Lung (tissue), 11 donors: ENCODE measurements at regions not wholly inside any gene's neighbourhood (a gene's known extent, or its start where the extent isn't known, plus 50 kb on each side); places are given as distances from the start of the nearest gene placed in this dataset.

Experiments used
- ATAC-seq: fragments of 200-7000 bp; cut with Tn5 transposase; one replicate; pipeline ENCODE4 v1.9.1; 2020; ENCODE audit warnings: moderate number of reproducible peaks; ENCODE audit not compliant: insufficient read depth, low FRiP score
- DNase-seq, 3 donors: peaks; one replicate each; pipeline ENCODE4 v3.0.0-alpha.2; 2013 to 2017
- H3K27ac ChIP-seq, 2 donors: one replicate each; pipeline ENCODE4 v1.5.1; 2013; ENCODE audit warnings: mild to moderate bottlenecking in 2 of 2, moderate library complexity in 2 of 2, control low read depth in 1 of 2, inconsistent platforms in 1 of 2, low read depth in 1 of 2, low read length in 1 of 2
- H3K27me3 ChIP-seq, 3 donors: one replicate each; pipeline ENCODE4 v1.5.1; 2013; ENCODE audit warnings: low read length in 2 of 3; ENCODE audit not compliant: control insufficient read depth in 3 of 3, insufficient read depth in 3 of 3
- H3K36me3 ChIP-seq, 4 donors: one replicate each; pipeline ENCODE4 v1.5.1; 2013; ENCODE audit warnings: low read length in 4 of 4, mild to moderate bottlenecking in 1 of 4, moderate library complexity in 1 of 4; ENCODE audit not compliant: control insufficient read depth in 4 of 4, insufficient read depth in 4 of 4
- H3K4me1 ChIP-seq, 5 donors: one replicate each; pipeline ENCODE4 v1.5.1; 2013; ENCODE audit warnings: low read length in 5 of 5, mild to moderate bottlenecking in 2 of 5, moderate library complexity in 1 of 5; ENCODE audit not compliant: control insufficient read depth in 5 of 5, insufficient read depth in 5 of 5
- H3K4me3 ChIP-seq: one replicate; pipeline ENCODE4 v1.5.1; 2013; ENCODE audit warnings: mild to moderate bottlenecking, control low read depth, moderate library complexity
- H3K9ac ChIP-seq, 2 donors: one replicate each; pipeline ENCODE4 v1.5.1; 2013; ENCODE audit warnings: low read length in 2 of 2, control low read depth in 1 of 2; ENCODE audit not compliant: insufficient read depth in 1 of 2
- H3K9me3 ChIP-seq, 4 donors: one replicate each; pipeline ENCODE4 v1.5.1; 2013; ENCODE audit warnings: low read length in 3 of 4, mild to moderate bottlenecking in 1 of 4, moderate library complexity in 1 of 4; ENCODE audit not compliant: control insufficient read depth in 4 of 4, insufficient read depth in 3 of 4
- CTCF ChIP-seq: IDR thresholded peaks from 2 replicates; pipeline ENCODE4 v1.5.1; 2012; ENCODE audit warnings: mild to moderate bottlenecking; ENCODE audit errors: control extremely low read depth, extremely low read depth
- WGBS, 2 donors: extraction: QIAGEN DNeasy Blood & Tissue Kit; methylation state at CpG; one replicate each; pipeline ENCODE4 v1.1.7; 2013; 5-methylcytosine and 5-hydroxymethylcytosine counted together
- donor health status: control.
- donor health status: control.
- donor health status: Bipolar disorder and iron deficiency.
- donor health status: healthy.
- donor health status: DM: yes; HTN: yes; CAD: no.

DNA sequence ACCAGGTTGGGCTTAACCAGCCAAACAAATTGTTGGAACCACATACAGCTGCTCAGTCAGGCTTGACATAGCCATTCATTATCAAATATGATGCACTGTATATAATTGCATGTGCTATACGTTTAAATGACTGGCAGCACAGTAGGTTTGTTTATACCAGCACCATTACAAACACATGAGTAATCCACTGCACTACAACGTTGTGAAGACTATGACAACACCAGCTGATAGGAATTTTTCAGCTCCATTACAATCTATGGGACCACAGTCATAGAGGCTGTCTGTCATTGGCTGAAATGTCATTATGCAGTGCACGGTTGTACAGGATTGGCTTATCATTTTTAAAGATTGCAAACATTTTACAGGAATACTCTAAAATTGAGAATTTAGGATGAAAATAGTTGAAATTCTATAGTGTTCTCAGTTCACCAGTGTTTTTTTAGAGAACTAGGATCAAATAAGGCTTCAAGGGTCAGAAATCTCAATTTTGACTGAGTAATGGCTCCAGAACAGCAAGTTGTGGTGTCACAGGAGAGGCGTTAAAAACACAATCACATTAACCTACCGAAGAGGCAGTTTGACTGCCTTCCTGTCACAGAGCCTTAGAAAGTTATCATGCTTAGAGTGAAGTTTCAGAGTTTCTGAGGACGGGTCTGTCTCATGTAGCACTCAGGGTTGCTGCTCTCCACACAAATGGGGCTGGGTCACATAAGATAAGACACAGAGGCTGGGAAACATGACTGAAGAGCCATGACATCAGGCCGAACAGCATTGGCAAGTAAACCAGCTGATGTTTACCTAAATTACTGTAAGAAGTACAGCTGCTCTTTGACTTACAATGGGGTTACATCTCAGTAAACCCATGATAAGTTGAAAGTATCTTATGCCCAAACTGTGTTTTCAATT, 60.7 kb upstream of the SMLR1 start:
- H3K4me3 ChIP-seq = no peak overlapping the region
- H3K27me3 ChIP-seq = no peaks in the 10 kb centered on the region
- no peaks in the 10 kb centered on the region for H3K9me3 ChIP-seq
- H3K27ac ChIP-seq = no peak overlapping the region
- DNase-seq (no peak), ATAC-seq (no peak)
- 73 to 76% methylated on average over 7 of the region's 7 CpGs for WGBS, 2 donors
- H3K9ac ChIP-seq = no peak overlapping the region
- H3K36me3 ChIP-seq = no peaks in the 10 kb centered on the region
- no peak for TF ChIP-seq CTCF
- no peaks in the 10 kb centered on the region for H3K4me1 ChIP-seq

GRCh38 chr6:130769861-130770260, 57.3 kb upstream of the SMLR1 start:
- H3K27me3 ChIP-seq = peaks cover 0 to 2% (median 0%) of the 10 kb centered on the region in 3 donors
- DNase-seq (no peak), ATAC-seq (no peak)
- no peak for TF ChIP-seq CTCF
- H3K4me3 ChIP-seq = no peak overlapping the region
- H3K36me3 ChIP-seq = no peaks in the 10 kb centered on the region
- no peak overlapping the region for H3K9ac ChIP-seq
- H3K4me1 ChIP-seq = no peaks in the 10 kb centered on the region
- no peak overlapping the region for H3K27ac ChIP-seq
- H3K9me3 ChIP-seq = no peaks in the 10 kb centered on the region
- 67 to 89% methylated on average over 1 of the region's 1 CpG for WGBS, 2 donors

GRCh38 chr6:130771741-130772140, 55.5 kb upstream of the SMLR1 start:
- no peak for ATAC-seq
- no peak for TF ChIP-seq CTCF
- Histone ChIP-seq H3K27me3 (peaks cover 0 to 2% (median 0%) of the 10 kb centered on the region in 3 donors), H3K9me3 (no peaks in the 10 kb centered on the region), H3K27ac (no peak overlapping the region), H3K36me3 (no peaks in the 10 kb centered on the region), H3K4me1 (no peaks in the 10 kb centered on the region), H3K9ac (no peak overlapping the region), H3K4me3 (no peak overlapping the region)
- no peak for DNase-seq
- 82 to 92% methylated on average over 3 of the region's 3 CpGs for WGBS, 2 donors
